K562 (cell line): ENCODE measurements at regions not wholly inside any gene's neighbourhood (a gene's known extent, or its start where the extent isn't known, plus 50 kb on each side); places are given as distances from the start of the nearest gene placed in this dataset.

Experiments used
- ATAC-seq: fragments of 200-7000 bp; cut with Tn5 transposase; 3 replicates; pipeline ENCODE4 v1.9.1; 2020; ENCODE audit warnings: moderate library complexity
- BruUV-seq: library from RNA; stranded (reverse); fragments of 400-500 nt; replicated peaks from 2 replicates; lab custom pipeline; 2021; lab: Mats Ljungman, UMichigan
- CTCF ChIA-PET: fragments of 300-600 bp; formaldehyde crosslinking; extraction: SDS; loops from one replicate; lab custom pipeline; 2021; ENCODE audit warnings: low intra/inter-chr PET ratio; lab: Yijun Ruan, JAX
- POLR2A ChIA-PET: fragments of 300-600, 350-650 bp; sonication (Branson Sonifier 250); formaldehyde crosslinking; extraction: SDS; loops from one replicate; lab custom pipeline; 2021; ENCODE audit warnings: antibody characterized with exemption, inconsistent platforms; lab: Yijun Ruan, JAX
- DNase-seq, 4 experiments: peaks; one replicate each; pipeline versions ENCODE4 v3.0.0 to v3.0.0-alpha.2; 2011 to 2018; ENCODE audit warnings: low spot score in 3 of 4, mixed read lengths in 3 of 4; ENCODE audit errors: extremely low read depth in 1 of 4
- FAIRE-seq: peaks from 2 replicates; lab custom pipeline; 2011; peaks lifted over from hg19 to GRCh38; lab: Jason Lieb, UNC
- H2AFZ ChIP-seq: 2 replicates; pipeline ENCODE4 v1.6.0; 2011; ENCODE audit warnings: low read depth, low read length, control low read depth, inconsistent platforms
- H3K27ac ChIP-seq: fragments of 200-600 bp; 3 replicates; pipeline ENCODE4 v1.8.0; 2011; ENCODE audit warnings: low read depth, mild to moderate bottlenecking, control low read depth, inconsistent platforms, low read length, moderate library complexity, mixed read lengths; ENCODE audit errors: extremely low read depth
- H3K27me3 ChIP-seq, 2 experiments: fragments of 300-600 bp in 1 of 2; 2 replicates in 1 of 2; 3 replicates in 1 of 2; pipeline versions ENCODE4 v1.6.0 to v1.8.0; 2011; ENCODE audit warnings: inconsistent platforms in 2 of 2, low read length in 2 of 2, mild to moderate bottlenecking in 1 of 2, mixed read lengths in 1 of 2, moderate library complexity in 1 of 2; ENCODE audit not compliant: control insufficient read depth in 2 of 2, insufficient read depth in 2 of 2
- H3K36me3 ChIP-seq: fragments of 300-600 bp; 3 replicates; pipeline ENCODE4 v1.8.0; 2011; ENCODE audit warnings: mild to moderate bottlenecking, low read length, inconsistent platforms; ENCODE audit not compliant: control insufficient read depth, insufficient read depth
- H3K4me1 ChIP-seq, 2 experiments: fragments of 200-600 bp in 1 of 2; replicated peaks in 1 of 2; 2 replicates in 1 of 2; 3 replicates in 1 of 2; pipeline versions ENCODE4 v1.5.1 to v1.8.0; 2011; ENCODE audit warnings: inconsistent platforms in 2 of 2, low read length in 2 of 2, mild to moderate bottlenecking in 1 of 2, mixed read lengths in 1 of 2, moderate library complexity in 1 of 2; ENCODE audit not compliant: control insufficient read depth in 2 of 2, insufficient read depth in 2 of 2
- H3K4me2 ChIP-seq: 2 replicates; pipeline ENCODE4 v1.6.1; 2011; ENCODE audit warnings: low read length, control low read depth, inconsistent platforms, mixed read lengths; ENCODE audit not compliant: insufficient read depth
- H3K4me3 ChIP-seq: fragments of 200-600 bp; sonication (generic), shearing (Covaris generic); 2 replicates; pipeline ENCODE4 v1.5.1; 2016; ENCODE audit warnings: control low read depth, inconsistent platforms
- H3K79me2 ChIP-seq: fragments of 200-600 bp; 3 replicates; pipeline ENCODE4 v1.8.0; 2011; ENCODE audit warnings: low read length, inconsistent platforms; ENCODE audit not compliant: control insufficient read depth, insufficient read depth
- H3K9ac ChIP-seq, 2 experiments: 2 replicates each; pipeline versions ENCODE4 v1.6.0 to v1.6.1; 2011; ENCODE audit warnings: low read depth in 2 of 2, low read length in 2 of 2, control low read depth in 1 of 2, inconsistent platforms in 1 of 2, mild to moderate bottlenecking in 1 of 2, mixed read lengths in 1 of 2; ENCODE audit not compliant: insufficient read depth in 1 of 2
- H3K9me1 ChIP-seq: one replicate; pipeline ENCODE4 v1.6.0; 2011; ENCODE audit warnings: inconsistent platforms, mild to moderate bottlenecking, low read length, moderate library complexity; ENCODE audit not compliant: control insufficient read depth, insufficient read depth
- H3K9me3 ChIP-seq: replicated peaks from 2 replicates; pipeline ENCODE4 v1.5.1; 2011; ENCODE audit warnings: low read depth, low read length, inconsistent platforms; ENCODE audit not compliant: control insufficient read depth, insufficient read depth
- H4K20me1 ChIP-seq: replicated peaks from 2 replicates; pipeline ENCODE4 v1.6.1; 2011; ENCODE audit warnings: low read length, inconsistent platforms, mixed read lengths; ENCODE audit not compliant: control insufficient read depth, insufficient read depth
- ARID2 ChIP-seq: fragments of 450-650 bp; IDR thresholded peaks from 2 replicates; pipeline ENCODE4 v1.6.1; 2017; ENCODE audit warnings: antibody characterized with exemption, mild to moderate bottlenecking
- CREB1 ChIP-seq, 2 experiments: sonication (generic) in 1 of 2; formaldehyde crosslinking in 1 of 2; IDR thresholded peaks; 2 replicates each; pipeline versions ENCODE4 v1.6.1 to v1.8.0; 2012 to 2022; ENCODE audit warnings: inconsistent platforms in 1 of 2, mild to moderate bottlenecking in 1 of 2, missing genetic modification reagents in 1 of 2, moderate library complexity in 1 of 2
- CXXC5 ChIP-seq: fragments of 250-450 bp; sonication (Bioruptor Pico); IDR thresholded peaks from 2 replicates; pipeline ENCODE4 v1.8.0; 2022; ENCODE audit warnings: inconsistent platforms, mild to moderate bottlenecking, moderate library complexity
- HMG20B ChIP-seq: fragments of 250-450 bp; sonication (Bioruptor Pico); IDR thresholded peaks from 2 replicates; pipeline ENCODE4 v1.5.0; 2021; ENCODE audit warnings: mild to moderate bottlenecking
- MEIS2 ChIP-seq: fragments of 450-650 bp; IDR thresholded peaks from 2 replicates; pipeline ENCODE4 v1.6.1; 2014; ENCODE audit warnings: mild to moderate bottlenecking; ENCODE audit not compliant: partially characterized antibody
- MTA3 ChIP-seq: fragments of 450-650 bp; formaldehyde crosslinking; IDR thresholded peaks from 2 replicates; pipeline ENCODE4 v1.6.1; 2017; ENCODE audit warnings: mild to moderate bottlenecking, borderline replicate concordance
- NUFIP1 ChIP-seq: fragments of 450-650 bp; IDR thresholded peaks from 2 replicates; pipeline ENCODE4 v1.6.1; 2018; ENCODE audit not compliant: partially characterized antibody
- SMARCA5 ChIP-seq: fragments of 450-650 bp; IDR thresholded peaks from 2 replicates; pipeline ENCODE4 v1.6.1; 2016
- ZNF324 ChIP-seq: fragments of 250-450 bp; sonication (Bioruptor Pico); IDR thresholded peaks from 2 replicates; pipeline ENCODE4 v1.4.0; 2020; ENCODE audit warnings: mild to moderate bottlenecking
- ZNF778 ChIP-seq: fragments of 450-650 bp; formaldehyde crosslinking; IDR thresholded peaks from 2 replicates; pipeline ENCODE4 v1.4.0; 2020; ENCODE audit warnings: mild to moderate bottlenecking, moderate library complexity
- WGBS: fragments of 100-300 bp; shearing (Covaris generic); methylation state at CpG from one replicate; pipeline ENCODE4 v1.1.6; 2016; ENCODE audit warnings: low coverage, mixed read lengths; ENCODE audit not compliant: insufficient coverage; ENCODE audit errors: missing lambda C conversion rate; 5-methylcytosine and 5-hydroxymethylcytosine counted together
- in situ Hi-C: fragments of 300-500 bp; cut with MboI; formaldehyde crosslinking; loops from 4 replicates; pipeline ENCODE4 v1.15.0; 2018; ENCODE audit warnings: inconsistent platforms, mixed read lengths
- intact Hi-C: fragments of 100-400 bp; cut with micrococcal nuclease; formaldehyde crosslinking; loops from 2 replicates; pipeline ENCODE4 v1.14.2; 2022
- TF ChIP-seq, protein P1 (sequence below): fragments of 450-650 bp; IDR thresholded peaks from 2 replicates; pipeline ENCODE4 v1.7.0; 2016; ENCODE audit warnings: borderline replicate concordance
- TF ChIP-seq, protein P2 (sequence below): sonication (generic); formaldehyde crosslinking; IDR thresholded peaks from 2 replicates; pipeline ENCODE4 v1.8.0; 2022; ENCODE audit warnings: mild to moderate bottlenecking, low read depth, missing genetic modification reagents
- TF ChIP-seq, protein P3 (sequence below): fragments of 450-650 bp; formaldehyde crosslinking; IDR thresholded peaks from 2 replicates; pipeline ENCODE4 v1.4.0; 2020; ENCODE audit warnings: mild to moderate bottlenecking
- TF ChIP-seq, protein P4 (sequence below): fragments of 150-350 bp; IDR thresholded peaks from 2 replicates; pipeline ENCODE4 v1.6.1; 2014; ENCODE audit warnings: low read depth, mild to moderate bottlenecking, low read length, borderline replicate concordance

DNA sequence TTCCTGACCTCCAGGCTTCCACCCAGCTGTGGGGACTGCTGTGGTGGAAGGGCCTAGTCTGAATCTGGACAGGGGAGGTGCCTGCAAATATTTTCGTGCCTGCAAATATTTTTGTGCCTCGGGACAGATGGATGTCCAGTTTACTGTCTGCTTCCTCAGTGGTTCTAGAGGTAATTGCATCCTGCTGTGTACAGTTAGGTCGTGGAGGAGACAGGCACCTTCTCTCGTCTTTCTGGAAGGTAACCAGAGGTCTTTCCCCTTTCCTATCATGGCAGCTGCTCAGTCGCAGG, 53.8 kb upstream of the TINAGL1 start:
- no peak overlapping the region for H3K4me3 ChIP-seq
- no peaks in the 10 kb centered on the region for H3K36me3 ChIP-seq
- DNase-seq (no peak), FAIRE-seq (no peak), ATAC-seq (no peak)
- CTCF ChIA-PET = no interaction called here
- H3K9me1 ChIP-seq = no peaks in the 10 kb centered on the region
- no peaks in the 10 kb centered on the region for H4K20me1 ChIP-seq
- H2AFZ ChIP-seq = no peak overlapping the region
- TF ChIP-seq, protein P1, sequence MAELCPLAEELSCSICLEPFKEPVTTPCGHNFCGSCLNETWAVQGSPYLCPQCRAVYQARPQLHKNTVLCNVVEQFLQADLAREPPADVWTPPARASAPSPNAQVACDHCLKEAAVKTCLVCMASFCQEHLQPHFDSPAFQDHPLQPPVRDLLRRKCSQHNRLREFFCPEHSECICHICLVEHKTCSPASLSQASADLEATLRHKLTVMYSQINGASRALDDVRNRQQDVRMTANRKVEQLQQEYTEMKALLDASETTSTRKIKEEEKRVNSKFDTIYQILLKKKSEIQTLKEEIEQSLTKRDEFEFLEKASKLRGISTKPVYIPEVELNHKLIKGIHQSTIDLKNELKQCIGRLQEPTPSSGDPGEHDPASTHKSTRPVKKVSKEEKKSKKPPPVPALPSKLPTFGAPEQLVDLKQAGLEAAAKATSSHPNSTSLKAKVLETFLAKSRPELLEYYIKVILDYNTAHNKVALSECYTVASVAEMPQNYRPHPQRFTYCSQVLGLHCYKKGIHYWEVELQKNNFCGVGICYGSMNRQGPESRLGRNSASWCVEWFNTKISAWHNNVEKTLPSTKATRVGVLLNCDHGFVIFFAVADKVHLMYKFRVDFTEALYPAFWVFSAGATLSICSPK = no peak
- TF ChIP-seq, protein P2, sequence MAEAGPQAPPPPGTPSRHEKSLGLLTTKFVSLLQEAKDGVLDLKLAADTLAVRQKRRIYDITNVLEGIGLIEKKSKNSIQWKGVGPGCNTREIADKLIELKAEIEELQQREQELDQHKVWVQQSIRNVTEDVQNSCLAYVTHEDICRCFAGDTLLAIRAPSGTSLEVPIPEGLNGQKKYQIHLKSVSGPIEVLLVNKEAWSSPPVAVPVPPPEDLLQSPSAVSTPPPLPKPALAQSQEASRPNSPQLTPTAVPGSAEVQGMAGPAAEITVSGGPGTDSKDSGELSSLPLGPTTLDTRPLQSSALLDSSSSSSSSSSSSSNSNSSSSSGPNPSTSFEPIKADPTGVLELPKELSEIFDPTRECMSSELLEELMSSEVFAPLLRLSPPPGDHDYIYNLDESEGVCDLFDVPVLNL = no peak
- TF ChIP-seq ARID2 = no peak
- no peak for TF ChIP-seq HMG20B
- no peak for TF ChIP-seq CXXC5
- TF ChIP-seq, protein P3, sequence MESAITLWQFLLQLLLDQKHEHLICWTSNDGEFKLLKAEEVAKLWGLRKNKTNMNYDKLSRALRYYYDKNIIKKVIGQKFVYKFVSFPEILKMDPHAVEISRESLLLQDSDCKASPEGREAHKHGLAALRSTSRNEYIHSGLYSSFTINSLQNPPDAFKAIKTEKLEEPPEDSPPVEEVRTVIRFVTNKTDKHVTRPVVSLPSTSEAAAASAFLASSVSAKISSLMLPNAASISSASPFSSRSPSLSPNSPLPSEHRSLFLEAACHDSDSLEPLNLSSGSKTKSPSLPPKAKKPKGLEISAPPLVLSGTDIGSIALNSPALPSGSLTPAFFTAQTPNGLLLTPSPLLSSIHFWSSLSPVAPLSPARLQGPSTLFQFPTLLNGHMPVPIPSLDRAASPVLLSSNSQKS (CRISPR knock-in tag) = no peak
- no peak for TF ChIP-seq ZNF324 (CRISPR knock-in tag)
- no peak for TF ChIP-seq SMARCA5
- TF ChIP-seq, protein P4, sequence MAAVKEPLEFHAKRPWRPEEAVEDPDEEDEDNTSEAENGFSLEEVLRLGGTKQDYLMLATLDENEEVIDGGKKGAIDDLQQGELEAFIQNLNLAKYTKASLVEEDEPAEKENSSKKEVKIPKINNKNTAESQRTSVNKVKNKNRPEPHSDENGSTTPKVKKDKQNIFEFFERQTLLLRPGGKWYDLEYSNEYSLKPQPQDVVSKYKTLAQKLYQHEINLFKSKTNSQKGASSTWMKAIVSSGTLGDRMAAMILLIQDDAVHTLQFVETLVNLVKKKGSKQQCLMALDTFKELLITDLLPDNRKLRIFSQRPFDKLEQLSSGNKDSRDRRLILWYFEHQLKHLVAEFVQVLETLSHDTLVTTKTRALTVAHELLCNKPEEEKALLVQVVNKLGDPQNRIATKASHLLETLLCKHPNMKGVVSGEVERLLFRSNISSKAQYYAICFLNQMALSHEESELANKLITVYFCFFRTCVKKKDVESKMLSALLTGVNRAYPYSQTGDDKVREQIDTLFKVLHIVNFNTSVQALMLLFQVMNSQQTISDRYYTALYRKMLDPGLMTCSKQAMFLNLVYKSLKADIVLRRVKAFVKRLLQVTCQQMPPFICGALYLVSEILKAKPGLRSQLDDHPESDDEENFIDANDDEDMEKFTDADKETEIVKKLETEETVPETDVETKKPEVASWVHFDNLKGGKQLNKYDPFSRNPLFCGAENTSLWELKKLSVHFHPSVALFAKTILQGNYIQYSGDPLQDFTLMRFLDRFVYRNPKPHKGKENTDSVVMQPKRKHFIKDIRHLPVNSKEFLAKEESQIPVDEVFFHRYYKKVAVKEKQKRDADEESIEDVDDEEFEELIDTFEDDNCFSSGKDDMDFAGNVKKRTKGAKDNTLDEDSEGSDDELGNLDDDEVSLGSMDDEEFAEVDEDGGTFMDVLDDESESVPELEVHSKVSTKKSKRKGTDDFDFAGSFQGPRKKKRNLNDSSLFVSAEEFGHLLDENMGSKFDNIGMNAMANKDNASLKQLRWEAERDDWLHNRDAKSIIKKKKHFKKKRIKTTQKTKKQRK = no peak
- TF ChIP-seq CREB1 (IDR thresholded peaks at IDR 0.05) = no peak
- no peak for TF ChIP-seq CREB1 (CRISPR knock-in tag; IDR thresholded peaks at IDR 0.05)
- TF ChIP-seq ZNF778 = no peak
- no peak for TF ChIP-seq NUFIP1
- TF ChIP-seq MTA3 = no peak
- no peak for TF ChIP-seq MEIS2
- H3K9me3 ChIP-seq = no peaks in the 10 kb centered on the region
- in situ Hi-C loops (no loop called here), intact Hi-C loops (no loop called here)
- WGBS = 1% methylated on average over 5 of the region's 5 CpGs
- H3K79me2 ChIP-seq = no peaks in the 10 kb centered on the region
- BruUV-seq = no TSS peak
- no peak overlapping the region for H3K4me2 ChIP-seq
- POLR2A ChIA-PET = interaction anchor here (0.6 to 1.8 kb wide), 3 partner anchors 9 to 211 kb away, joined by 3 to 6 read pairs (median 3); no protein-coding TSS in a partner anchor
- H3K27me3 ChIP-seq = peaks cover 0 to 3% of the 10 kb centered on the region in 2 experiments; a peak in 3 of 5 replicates
- no peak overlapping the region for H3K27ac ChIP-seq
- H3K4me1 ChIP-seq = peaks cover 0 to 4% of the 10 kb centered on the region in 2 experiments; a peak in 2 of 5 replicates
- no peak overlapping the region for H3K9ac ChIP-seq
